Ovary (tissue), 7 donors: ENCODE measurements at regions not wholly inside any gene's neighbourhood (a gene's known extent, or its start where the extent isn't known, plus 50 kb on each side); places are given as distances from the start of the nearest gene placed in this dataset.

ENCODE experiments used
- DNase-seq, 5 donors: peaks; one replicate each; pipeline ENCODE4 v3.0.0-alpha.2; 2019 to 2020
- H3K27ac ChIP-seq, 2 donors: fragments of 200-600 bp; one replicate each; pipeline versions ENCODE4 v1.5.1 to v1.8.0; 2019 to 2022
- H3K27me3 ChIP-seq: fragments of 200-600 bp; one replicate; pipeline ENCODE4 v1.8.0; 2022
- H3K36me3 ChIP-seq: fragments of 200-600 bp; sonication (generic); one replicate; pipeline ENCODE4 v1.5.1; 2019
- H3K4me1 ChIP-seq: one replicate; pipeline ENCODE4 v1.8.1; 2013; ENCODE audit warnings: mild to moderate bottlenecking, moderate library complexity; ENCODE audit not compliant: insufficient read depth
- H3K4me3 ChIP-seq: fragments of 200-600 bp; sonication (generic); one replicate; pipeline ENCODE4 v1.5.1; 2017
- H3K9me3 ChIP-seq, 2 donors: fragments of 200-600 bp in 1 of 2; sonication (generic) in 1 of 2; one replicate each; pipeline versions ENCODE4 v1.5.1 to v1.8.1; 2013 to 2019; ENCODE audit warnings: mild to moderate bottlenecking in 1 of 2, moderate library complexity in 1 of 2
- CTCF ChIP-seq, 3 donors: fragments of 450-650 bp in 2 of 3; fragments of 200-600 bp in 1 of 3; IDR thresholded peaks; one replicate each; pipeline versions ENCODE4 v1.5.1 to v1.8.0; 2016 to 2022; ENCODE audit warnings: antibody characterized with exemption in 3 of 3, mild to moderate bottlenecking in 1 of 3
- EP300 ChIP-seq: sonication (generic); formaldehyde crosslinking; IDR thresholded peaks from one replicate; pipeline ENCODE4 v1.6.1; 2017; ENCODE audit warnings: antibody characterized with exemption
- POLR2A ChIP-seq: fragments of 450-650 bp; IDR thresholded peaks from one replicate; pipeline ENCODE4 v1.6.1; 2017; ENCODE audit warnings: antibody characterized with exemption, mild to moderate bottlenecking, moderate library complexity
- WGBS, 3 donors: extraction: QIAGEN DNeasy Blood & Tissue Kit in 1 of 3; methylation state at CpG; one replicate each; pipeline versions ENCODE4 v1.1.5 to v1.1.7; 2013 to 2017; 5-methylcytosine and 5-hydroxymethylcytosine counted together
- intact Hi-C, 4 donors: fragments of 100-400 bp; cut with DNase I; formaldehyde crosslinking; loops; one replicate each; pipeline versions ENCODE4 v1.11.0 to v1.15.1; 2022 to 2023
- donor health status: DM: no; HTN: no; CAD: no; lungs with moderate emphysema.
- donor health status: DM: no; HTN: no; CAD: no.
- donor health status: Bipolar disorder and iron deficiency.
- donor health status: DM: no; HTN: no; CAD: no.
- donor health status: DM: yes; HTN: yes; CAD: no.

GRCh38 chr6:109282756-109283155 is 99.5 kb downstream of the CD164 start:
- H3K27me3 ChIP-seq = no peaks in the 10 kb centered on the region
- peaks cover 0 to 4% of the 10 kb centered on the region in 2 donors for H3K9me3 ChIP-seq
- WGBS, 3 donors = 91 to 100% (median 97%) methylated on average over 2 of the region's 2 CpGs
- intact Hi-C loops = no loop called here
- no peak overlapping the region for H3K4me3 ChIP-seq
- no peak overlapping the region for H3K27ac ChIP-seq
- no peaks in the 10 kb centered on the region for H3K4me1 ChIP-seq
- no peak for DNase-seq
- H3K36me3 ChIP-seq = no peaks in the 10 kb centered on the region
- no peak for TF ChIP-seq EP300
- TF ChIP-seq POLR2A = no peak
- TF ChIP-seq CTCF (IDR thresholded peaks at IDR 0.05) = no peak

- Histone ChIP-seq H3K27ac (no peak overlapping the region), H3K9me3 (peaks cover 0 to 4% of the 10 kb centered on the region in 2 donors), H3K27me3 (no peaks in the 10 kb centered on the region), H3K36me3 (no peaks in the 10 kb centered on the region), H3K4me1 (no peaks in the 10 kb centered on the region), H3K4me3 (no peak overlapping the region)
- 89 to 91% (median 90%) methylated on average over 1 of the region's 1 CpG for WGBS, 3 donors
- intact Hi-C loops = no loop called here
- no peak for DNase-seq
- TF ChIP-seq EP300 (no peak), POLR2A (no peak), CTCF (IDR thresholded peaks at IDR 0.05) (no peak)
Measured at GRCh38 chr6:109279628-109280027, 102.6 kb downstream of the CD164 start.

- no peaks in the 10 kb centered on the region for H3K36me3 ChIP-seq
- intact Hi-C loops = no loop called here
- 64 to 90% (median 66%) methylated on average over 2 of the region's 2 CpGs for WGBS, 3 donors
Measured at GRCh38 chr6:109271622-109272021, 110.6 kb downstream of the CD164 start.

GRCh38 chr6:109269953-109270517 is 112.2 kb downstream of the CD164 start:
- no peak for TF ChIP-seq EP300
- no peak for TF ChIP-seq CTCF (IDR thresholded peaks at IDR 0.05)
- TF ChIP-seq POLR2A = no peak
- H3K36me3 ChIP-seq = no peaks in the 10 kb centered on the region
- H3K9me3 ChIP-seq = no peaks in the 10 kb centered on the region
- intact Hi-C loops = no loop called here
- no peaks in the 10 kb centered on the region for H3K4me1 ChIP-seq
- 76 to 83% (median 79%) methylated on average over 1 of the region's 1 CpG for WGBS, 3 donors
- H3K27ac ChIP-seq = no peak overlapping the region
- H3K27me3 ChIP-seq = no peaks in the 10 kb centered on the region
- no peak overlapping the region for H3K4me3 ChIP-seq
- DNase-seq = no peak

More at GRCh38 chr6:109271622-109272021, 110.6 kb downstream of the CD164 start:
- Histone ChIP-seq H3K27ac (no peak overlapping the region), H3K4me3 (no peak overlapping the region), H3K4me1 (no peaks in the 10 kb centered on the region), H3K27me3 (no peaks in the 10 kb centered on the region), H3K9me3 (no peaks in the 10 kb centered on the region)
- no peak for TF ChIP-seq POLR2A
- no peak for TF ChIP-seq CTCF (IDR thresholded peaks at IDR 0.05)
- TF ChIP-seq EP300 = no peak
- DNase-seq = no peak
